GM18517 (cell line): ENCODE measurements at regions not wholly inside any gene's neighbourhood (a gene's known extent, or its start where the extent isn't known, plus 50 kb on each side); places are given as distances from the start of the nearest gene placed in this dataset.

ENCODE experiments used
- ATAC-seq: cut with Tn5 transposase; IDR thresholded peaks from one replicate; pipeline ENCODE4 v1.9.1; 2021; ENCODE audit warnings: mild to moderate bottlenecking, moderate library complexity; ENCODE audit not compliant: unreplicated experiment

- no peak for ATAC-seq
These were observed 392.8 kb upstream of the MEIS1 start for GRCh38 chr2:66041902-66042657.

GRCh38 chr2:66036948-66037347, 398.0 kb upstream of the MEIS1 start:
- no peak for ATAC-seq

GRCh38 chr2:66034467-66034866, 400.5 kb upstream of the MEIS1 start:
- no peak for ATAC-seq

- ATAC-seq = no peak
These were observed 402.6 kb upstream of the MEIS1 start for GRCh38 chr2:66032226-66032775.

GRCh38 chr2:66031236-66031635, 403.7 kb upstream of the MEIS1 start:
- no peak for ATAC-seq

- no peak for ATAC-seq
These were observed 404.4 kb upstream of the MEIS1 start for GRCh38 chr2:66030553-66030952.

- ATAC-seq = no peak
These were observed 410.5 kb upstream of the MEIS1 start for GRCh38 chr2:66024391-66024790.

GRCh38 chr2:66021296-66021695, 413.6 kb upstream of the MEIS1 start:
- ATAC-seq = no peak

GRCh38 chr2:66017763-66018162, 417.2 kb upstream of the MEIS1 start:
- no peak for ATAC-seq

- no peak for ATAC-seq
These were observed 420.5 kb upstream of the MEIS1 start for GRCh38 chr2:66014450-66014849.

GRCh38 chr2:66013456-66013855, 421.5 kb upstream of the MEIS1 start:
- ATAC-seq = no peak

GRCh38 chr2:66003931-66004330, 431.0 kb upstream of the MEIS1 start:
- ATAC-seq = no peak

GRCh38 chr2:66001538-66001937, 433.4 kb upstream of the MEIS1 start:
- ATAC-seq = no peak

GRCh38 chr2:66000901-66001300, 434.0 kb upstream of the MEIS1 start:
- no peak for ATAC-seq

- ATAC-seq = no peak
These were observed 435.1 kb upstream of the MEIS1 start for GRCh38 chr2:65999796-66000195.

GRCh38 chr2:65999103-65999502, 435.8 kb upstream of the MEIS1 start:
- ATAC-seq = no peak

- ATAC-seq = no peak
These were observed 437.0 kb upstream of the MEIS1 start for GRCh38 chr2:65997961-65998360.

GRCh38 chr2:65992198-65992554, 442.7 kb upstream of the MEIS1 start:
- ATAC-seq = no peak

GRCh38 chr2:65991381-65992197, 443.3 kb upstream of the MEIS1 start:
- ATAC-seq = no peak

GRCh38 chr2:65985986-65986385, 448.9 kb upstream of the MEIS1 start:
- no peak for ATAC-seq

GRCh38 chr2:65980531-65980930, 454.4 kb upstream of the MEIS1 start:
- ATAC-seq = no peak

GRCh38 chr2:65979446-65979845, 455.5 kb upstream of the MEIS1 start:
- no peak for ATAC-seq
